NB4 (cell line): ENCODE measurements at regions not wholly inside any gene's neighbourhood (a gene's known extent, or its start where the extent isn't known, plus 50 kb on each side); places are given as distances from the start of the nearest gene placed in this dataset.

Source experiments
- DNase-seq: peaks from one replicate; pipeline ENCODE4 v3.0.0; 2010; ENCODE audit warnings: low read depth
- H3K4me3 ChIP-seq: one replicate; pipeline ENCODE4 v1.5.1; 2011; ENCODE audit warnings: mild to moderate bottlenecking, low read depth, low read length, moderate library complexity
- CTCF ChIP-seq: IDR thresholded peaks from one replicate; pipeline ENCODE4 v1.5.1; 2012; ENCODE audit warnings: low read depth, low read length
- MAX ChIP-seq: IDR thresholded peaks from 2 replicates; pipeline ENCODE4 v1.6.1; 2011; ENCODE audit warnings: low read depth, low read length
- MYC ChIP-seq: IDR thresholded peaks from 2 replicates; pipeline ENCODE4 v1.6.1; 2011; ENCODE audit warnings: low read depth, low read length
- POLR2A ChIP-seq: IDR thresholded peaks from 2 replicates; pipeline ENCODE4 v1.6.1; 2011; ENCODE audit warnings: mild to moderate bottlenecking; ENCODE audit not compliant: insufficient read length; ENCODE audit errors: extremely low read depth

GRCh38 chr4:149238097-149238496 is 577.5 kb downstream of the IQCM start:
- no peak overlapping the region for H3K4me3 ChIP-seq
- DNase-seq, result no peak
- TF ChIP-seq MYC, result no peak
- TF ChIP-seq CTCF, result no peak
- no peak for TF ChIP-seq POLR2A
- TF ChIP-seq MAX, result no peak

- no peak for TF ChIP-seq CTCF
- TF ChIP-seq MYC, result no peak
- no peak for TF ChIP-seq MAX
- no peak for TF ChIP-seq POLR2A
- DNase-seq, result no peak
- no peak overlapping the region for H3K4me3 ChIP-seq
Observed at GRCh38 chr4:149234798-149235197, 580.8 kb downstream of the IQCM start.

- DNase-seq, result no peak
- no peak overlapping the region for H3K4me3 ChIP-seq
- TF ChIP-seq CTCF (no peak), POLR2A (no peak), MYC (no peak), MAX (no peak)
Observed at GRCh38 chr4:149223659-149224058, 592.0 kb downstream of the IQCM start.

GRCh38 chr4:149218672-149219071 is 597.0 kb downstream of the IQCM start:
- H3K4me3 ChIP-seq, result no peak overlapping the region
- no peak for TF ChIP-seq POLR2A
- TF ChIP-seq MYC, result no peak
- no peak for TF ChIP-seq MAX
- TF ChIP-seq CTCF, result no peak
- DNase-seq, result no peak

- no peak for DNase-seq
- H3K4me3 ChIP-seq, result no peak overlapping the region
- TF ChIP-seq CTCF, result no peak
- no peak for TF ChIP-seq POLR2A
- TF ChIP-seq MAX, result no peak
- TF ChIP-seq MYC, result no peak
Observed at GRCh38 chr4:149214301-149214700, 601.3 kb downstream of the IQCM start.

- H3K4me3 ChIP-seq, result no peak overlapping the region
- TF ChIP-seq MYC (no peak), MAX (no peak), CTCF (no peak), POLR2A (no peak)
- no peak for DNase-seq
Observed at GRCh38 chr4:149211876-149212275, 603.8 kb downstream of the IQCM start.
